HL-60 (cell line): ENCODE measurements at regions not wholly inside any gene's neighbourhood (a gene's known extent, or its start where the extent isn't known, plus 50 kb on each side); places are given as distances from the start of the nearest gene placed in this dataset.

Experiments
- POLR2AphosphoS5 ChIP-seq: IDR thresholded peaks from 2 replicates; pipeline ENCODE4 v1.6.1; 2012; ENCODE audit warnings: low read depth
- TF ChIP-seq, protein P1 (sequence below): IDR thresholded peaks from one replicate; pipeline ENCODE4 v1.5.1; 2011; ENCODE audit warnings: low read length, control low read depth, inconsistent platforms; ENCODE audit not compliant: insufficient read depth

DNA sequence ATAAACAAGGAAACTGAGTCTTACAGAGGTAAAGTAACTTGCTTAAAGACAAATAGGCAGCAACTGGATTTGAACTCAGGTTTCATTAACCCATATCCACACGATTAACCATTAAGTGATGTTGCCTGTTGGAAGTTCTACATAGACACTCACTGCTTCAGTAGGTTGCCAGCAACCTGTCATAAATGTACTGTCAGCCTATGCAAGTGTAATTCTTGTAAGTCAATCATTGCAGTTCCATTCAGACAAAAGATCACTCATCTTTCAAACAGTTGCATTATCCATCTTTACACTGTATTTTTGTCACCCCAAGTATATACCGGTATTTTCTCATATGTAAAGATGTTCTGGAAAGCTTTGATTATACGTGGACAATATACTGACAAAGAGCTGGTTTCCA, 676.9 kb upstream of the PCDH20 start:
- no peak for TF ChIP-seq POLR2AphosphoS5
- TF ChIP-seq, protein P1, sequence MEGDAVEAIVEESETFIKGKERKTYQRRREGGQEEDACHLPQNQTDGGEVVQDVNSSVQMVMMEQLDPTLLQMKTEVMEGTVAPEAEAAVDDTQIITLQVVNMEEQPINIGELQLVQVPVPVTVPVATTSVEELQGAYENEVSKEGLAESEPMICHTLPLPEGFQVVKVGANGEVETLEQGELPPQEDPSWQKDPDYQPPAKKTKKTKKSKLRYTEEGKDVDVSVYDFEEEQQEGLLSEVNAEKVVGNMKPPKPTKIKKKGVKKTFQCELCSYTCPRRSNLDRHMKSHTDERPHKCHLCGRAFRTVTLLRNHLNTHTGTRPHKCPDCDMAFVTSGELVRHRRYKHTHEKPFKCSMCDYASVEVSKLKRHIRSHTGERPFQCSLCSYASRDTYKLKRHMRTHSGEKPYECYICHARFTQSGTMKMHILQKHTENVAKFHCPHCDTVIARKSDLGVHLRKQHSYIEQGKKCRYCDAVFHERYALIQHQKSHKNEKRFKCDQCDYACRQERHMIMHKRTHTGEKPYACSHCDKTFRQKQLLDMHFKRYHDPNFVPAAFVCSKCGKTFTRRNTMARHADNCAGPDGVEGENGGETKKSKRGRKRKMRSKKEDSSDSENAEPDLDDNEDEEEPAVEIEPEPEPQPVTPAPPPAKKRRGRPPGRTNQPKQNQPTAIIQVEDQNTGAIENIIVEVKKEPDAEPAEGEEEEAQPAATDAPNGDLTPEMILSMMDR, result no peak
